GM23248 (cell line): ENCODE measurements at regions not wholly inside any gene's neighbourhood (a gene's known extent, or its start where the extent isn't known, plus 50 kb on each side); places are given as distances from the start of the nearest gene placed in this dataset.

Source experiments
- EZH2 ChIP-seq: fragments of 200-600 bp; sonication (generic); IDR thresholded peaks from 2 replicates; pipeline ENCODE4 v1.6.1; 2018; ENCODE audit warnings: antibody characterized with exemption, mild to moderate bottlenecking; ENCODE audit not compliant: insufficient read depth, poor library complexity, severe bottlenecking
- EZH2phosphoT487 ChIP-seq: fragments of 200-600 bp; sonication (generic); IDR thresholded peaks from 2 replicates; pipeline ENCODE4 v1.6.1; 2018; ENCODE audit warnings: antibody characterized with exemption, moderate library complexity, mild to moderate bottlenecking, low read depth; ENCODE audit not compliant: insufficient read depth

DNA sequence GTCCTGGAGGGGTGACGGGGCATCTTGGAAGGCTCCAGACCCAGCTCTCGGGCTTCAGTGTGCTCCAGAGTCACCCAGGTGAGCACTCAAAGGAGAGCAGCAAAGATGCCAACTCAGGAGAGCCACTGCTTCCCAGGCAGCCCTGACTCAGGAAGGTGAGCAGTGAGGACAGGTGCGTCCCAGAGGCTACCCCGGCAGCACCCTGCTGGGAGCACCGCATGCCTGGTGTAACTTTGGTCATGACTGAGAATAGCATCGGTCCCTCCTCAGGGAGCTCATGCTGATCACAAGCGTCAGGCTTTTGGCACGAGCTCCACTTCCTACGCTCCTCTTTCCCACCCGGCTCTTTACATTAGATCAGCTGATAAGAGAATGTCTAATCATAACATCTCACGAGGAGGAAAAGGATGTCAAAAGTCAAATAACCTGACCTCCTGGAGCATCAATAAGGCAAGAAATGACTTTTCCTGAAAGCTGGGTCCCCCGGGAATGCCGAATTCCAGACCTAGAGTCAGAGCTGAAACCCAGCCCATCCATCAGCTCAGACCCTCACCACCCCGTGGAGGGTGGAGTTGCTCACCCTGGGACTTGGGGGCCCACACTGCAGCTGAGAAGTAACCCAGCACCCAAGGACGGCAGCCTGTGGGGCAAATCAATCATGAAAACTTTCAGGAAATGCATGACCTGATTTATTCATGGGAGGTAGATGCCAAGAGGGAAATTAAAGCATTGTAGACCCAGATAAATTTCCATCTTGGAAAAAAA, 248.8 kb downstream of the ACKR3 start:
- no peak for TF ChIP-seq EZH2phosphoT487
- no peak for TF ChIP-seq EZH2
